AML-193 (cell line): ENCODE measurements at regions not wholly inside any gene's neighbourhood (a gene's known extent, or its start where the extent isn't known, plus 50 kb on each side); places are given as distances from the start of the nearest gene placed in this dataset.

ENCODE experiments used
- DNase-seq, 2 experiments: peaks; one replicate each; lab custom pipeline; 2025; lab: John Stamatoyannopoulos, UW

GRCh38 chr12:43179486-43179885 is 372.5 kb downstream of the ADAMTS20 start:
- DNase-seq: no peak

- DNase-seq: no peak
Measured at GRCh38 chr12:43177276-43177675, 374.7 kb downstream of the ADAMTS20 start.

- DNase-seq: no peak
Measured at GRCh38 chr12:43169115-43169681, 382.8 kb downstream of the ADAMTS20 start.

- no peak for DNase-seq
Measured at GRCh38 chr12:43167691-43168090, 384.3 kb downstream of the ADAMTS20 start.

- DNase-seq: no peak
Measured at GRCh38 chr12:43165351-43165750, 386.7 kb downstream of the ADAMTS20 start.

- DNase-seq: no peak
Measured at GRCh38 chr12:43162138-43162537, 389.9 kb downstream of the ADAMTS20 start.

GRCh38 chr12:43159506-43159905 is 392.5 kb downstream of the ADAMTS20 start:
- DNase-seq: no peak

GRCh38 chr12:43158126-43158525 is 393.9 kb downstream of the ADAMTS20 start:
- no peak for DNase-seq

GRCh38 chr12:43155376-43155775 is 396.6 kb downstream of the ADAMTS20 start:
- no peak for DNase-seq

- no peak for DNase-seq
Measured at GRCh38 chr12:43154498-43155045, 397.4 kb downstream of the ADAMTS20 start.

- DNase-seq: no peak
Measured at GRCh38 chr12:43151441-43151981, 400.5 kb downstream of the ADAMTS20 start.

GRCh38 chr12:43148691-43149090 is 403.3 kb downstream of the ADAMTS20 start:
- peak; percentile 74 to 85 for DNase-seq

- DNase-seq: no peak
Measured at GRCh38 chr12:43147878-43148277, 404.1 kb downstream of the ADAMTS20 start.

GRCh38 chr12:43145481-43145880 is 406.5 kb downstream of the ADAMTS20 start:
- no peak for DNase-seq

GRCh38 chr12:43143278-43143677 is 408.7 kb downstream of the ADAMTS20 start:
- DNase-seq: no peak

- DNase-seq: no peak
Measured at GRCh38 chr12:43132291-43132690, 419.7 kb downstream of the ADAMTS20 start.

- no peak for DNase-seq
Measured at GRCh38 chr12:43131301-43131700, 420.7 kb downstream of the ADAMTS20 start.

GRCh38 chr12:43127886-43128549 is 424.0 kb downstream of the ADAMTS20 start:
- no peak for DNase-seq

- DNase-seq: no peak
Measured at GRCh38 chr12:43126652-43127375, 425.2 kb downstream of the ADAMTS20 start.

GRCh38 chr12:43123461-43123860 is 428.5 kb downstream of the ADAMTS20 start:
- DNase-seq: no peak

- no peak for DNase-seq
Measured at GRCh38 chr12:43120150-43120549, 431.9 kb downstream of the ADAMTS20 start.

GRCh38 chr12:43118881-43119280 is 433.1 kb downstream of the ADAMTS20 start:
- DNase-seq: no peak

- DNase-seq: no peak
Measured at GRCh38 chr12:43118234-43118633, 433.8 kb downstream of the ADAMTS20 start.
